ENCODE measurements at regions not wholly inside any gene's neighbourhood (a gene's known extent, or its start where the extent isn't known, plus 50 kb on each side); places are given as distances from the start of the nearest gene placed in this dataset.
A peak's percentile ranks its signal among the peaks of the same experiment; 100 is the strongest.

DNA sequence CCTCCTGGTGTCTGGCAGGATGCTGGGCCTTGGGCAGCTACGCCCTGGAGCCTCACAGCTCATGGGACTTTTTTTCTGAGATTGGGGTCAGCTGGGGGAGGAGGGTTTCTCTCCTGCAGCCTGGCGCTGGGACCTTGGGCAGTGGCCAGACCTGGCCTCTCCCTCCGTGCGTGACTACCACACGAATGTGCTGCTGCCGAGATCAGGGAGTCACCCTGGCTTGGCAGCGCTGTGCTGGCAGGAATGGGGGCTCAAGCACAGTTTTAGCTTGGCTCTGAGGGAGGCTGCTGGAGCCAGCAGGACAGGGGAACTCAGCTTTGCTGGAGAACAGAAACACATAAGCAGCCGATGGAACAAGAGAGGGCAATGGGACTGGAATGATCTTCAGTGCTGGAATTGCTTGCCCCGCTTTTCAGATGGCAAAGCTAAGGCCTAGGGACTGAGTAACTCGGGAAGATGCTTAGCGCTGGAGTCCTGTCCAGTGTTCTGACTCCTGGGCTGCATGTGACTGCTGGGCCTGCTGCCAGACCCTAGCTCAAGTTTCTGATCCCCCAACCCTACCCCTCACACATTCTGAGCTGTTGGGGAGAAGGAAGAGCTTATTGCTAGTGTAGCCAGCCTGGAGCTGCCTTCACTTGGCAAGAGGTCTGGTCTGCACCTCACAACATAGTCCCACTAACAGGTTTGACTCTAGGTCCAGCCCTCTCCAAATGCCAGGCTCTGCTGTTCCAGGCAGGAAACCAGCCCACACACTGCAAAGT lies 69.9 kb downstream of the NAV1 start:
- Histone ChIP-seq H3K36me3 (ENCODE audit: control insufficient read depth in 2 of 4, insufficient read depth in 4 of 4, low read length in 3 of 4) (no peaks in the 10 kb centered on the region), H3K4ac (replicated peaks; ENCODE audit: insufficient read length, low read depth, low read length) (no peak overlapping the region), H3K27ac (ENCODE audit: low read depth, low read length) (no peak overlapping the region), H3K14ac (ENCODE audit: insufficient read length) (no peak overlapping the region), H3K4me2 (ENCODE audit: insufficient read depth in 1 of 2, low read depth in 2 of 2, low read length in 2 of 2) (no peak overlapping the region), H3K4me3 (ENCODE audit: extremely low read depth in 1 of 4, insufficient read depth in 2 of 4, low read depth in 3 of 4, low read length in 4 of 4) (no peak overlapping the region), H2BK120ac (replicated peaks; ENCODE audit: low read depth, low read length) (no peak overlapping the region), H4K20me1 (replicated peaks in 1 of 2; ENCODE audit: control insufficient read depth in 1 of 2, insufficient read depth in 2 of 2, low read length in 2 of 2) (peaks cover 1 to 2% of the 10 kb centered on the region in 2 experiments), H3K9me3 (ENCODE audit: insufficient read depth in 2 of 2, low read depth in 1 of 2, low read length in 1 of 2) (no peaks in the 10 kb centered on the region), H2BK15ac (ENCODE audit: low read length) (no peak overlapping the region), H3K18ac (ENCODE audit: extremely low read depth, low read length) (no peak overlapping the region), H3K27me3 (replicated peaks in 1 of 4; ENCODE audit: control insufficient read depth in 3 of 4, extremely low read depth in 1 of 4, insufficient read depth in 3 of 4, low read length in 3 of 4) (no peaks in the 10 kb centered on the region), H2AK5ac (ENCODE audit: low read depth, low read length) (no peak overlapping the region), H3K79me2 (ENCODE audit: control insufficient read depth in 1 of 2, insufficient read depth in 2 of 2, low read length in 2 of 2) (no peaks in the 10 kb centered on the region), H3K79me1 (ENCODE audit: low read depth, low read length) (no peaks in the 10 kb centered on the region), H3K9ac (replicated peaks in 1 of 4; ENCODE audit: extremely low read depth in 1 of 4, low read depth in 3 of 4, low read length in 3 of 4) (no peak overlapping the region), H3K23ac (ENCODE audit: insufficient read length) (no peak overlapping the region), H2BK20ac (ENCODE audit: low read length) (no peak overlapping the region), H2BK12ac (ENCODE audit: low read depth, low read length) (no peak overlapping the region), H3K23me2 (ENCODE audit: low read depth, low read length) (peaks cover 3% of the 10 kb centered on the region; the same call in 1 of the 2 replicates), H4K8ac (ENCODE audit: extremely low read depth, insufficient read depth, low read length) (peak overlapping the region; percentile 5; the same call in 1 of the 2 replicates), H4K5ac (ENCODE audit: insufficient read length, low read depth, low read length) (no peak overlapping the region), H3K4me1 (replicated peaks in 1 of 4; ENCODE audit: control insufficient read depth in 3 of 4, insufficient read depth in 4 of 4, low read length in 3 of 4) (0 out of 7 replicates have a peak, but pooled peaks cover 0 to 3% (median 0%) of the 10 kb centered on the region in 4 experiments), H2BK5ac (ENCODE audit: low read depth, low read length) (no peak overlapping the region), H4K91ac (replicated peaks; ENCODE audit: insufficient read length, low read length) (no peak overlapping the region), H2AFZ (ENCODE audit: low read length) (no peak overlapping the region), H3K56ac (replicated peaks; ENCODE audit: insufficient read length, low read depth, low read length) (no peak overlapping the region)
- CTCF ChIA-PET (ENCODE audit: partially characterized antibody) = interaction anchor here (0.6 to 3.8 kb wide), 14 partner anchors 9 to 251 kb away, joined by 3 to 21 read pairs (median 3); no protein-coding TSS in a partner anchor
- DNase-seq (ENCODE audit: low read depth in 1 of 2, low spot score in 2 of 2) (no peak), FAIRE-seq (no peak)
- 82% methylated on average over 11 of the region's 11 CpGs; no CpG with 5 or more reads in 1 of the 2 experiments for WGBS, 2 experiments (ENCODE audit: extremely low coverage in 1 of 2, insufficient coverage in 1 of 2, insufficient read length in 1 of 2, insufficient replicate concordance in 2 of 2, low coverage in 1 of 2, low lambda C conversion rate in 2 of 2, missing lambda C conversion rate in 1 of 2)
- POLR2A ChIA-PET (ENCODE audit: partially characterized antibody) = interaction anchor here (0.8 to 1.4 kb wide), 3 partner anchors 10 to 106 kb away, joined by 3 to 4 read pairs (median 4); no protein-coding TSS in a partner anchor
- TF ChIP-seq GTF2F1 (IDR thresholded peaks at IDR 0.05; ENCODE audit: borderline replicate concordance, low read depth, low read length) = no peak
- TF ChIP-seq SP1 (IDR thresholded peaks at IDR 0.05; ENCODE audit: low read depth, low read length) = no peak
- TF ChIP-seq EP300 (IDR thresholded peaks at IDR 0.05; ENCODE audit: borderline replicate concordance in 1 of 2, low read depth in 2 of 2, low read length in 2 of 2) = no peak
- no peak for TF ChIP-seq ASH2L (IDR thresholded peaks at IDR 0.05; ENCODE audit: low read length)
- TF ChIP-seq POU5F1 (IDR thresholded peaks at IDR 0.05; ENCODE audit: low read depth, low read length) = no peak
- TF ChIP-seq TEAD4 (IDR thresholded peaks at IDR 0.05; ENCODE audit: low read depth, low read length) = no peak
- TF ChIP-seq TAF1 (IDR thresholded peaks at IDR 0.05; ENCODE audit: low read depth, low read length) = no peak
- TF ChIP-seq CHD2 (IDR thresholded peaks at IDR 0.05; ENCODE audit: low read length) = no peak
- TF ChIP-seq, protein P1, sequence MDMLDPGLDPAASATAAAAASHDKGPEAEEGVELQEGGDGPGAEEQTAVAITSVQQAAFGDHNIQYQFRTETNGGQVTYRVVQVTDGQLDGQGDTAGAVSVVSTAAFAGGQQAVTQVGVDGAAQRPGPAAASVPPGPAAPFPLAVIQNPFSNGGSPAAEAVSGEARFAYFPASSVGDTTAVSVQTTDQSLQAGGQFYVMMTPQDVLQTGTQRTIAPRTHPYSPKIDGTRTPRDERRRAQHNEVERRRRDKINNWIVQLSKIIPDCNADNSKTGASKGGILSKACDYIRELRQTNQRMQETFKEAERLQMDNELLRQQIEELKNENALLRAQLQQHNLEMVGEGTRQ (IDR thresholded peaks at IDR 0.05; ENCODE audit: low read length) = no peak
- TF ChIP-seq RNF2 (IDR thresholded peaks at IDR 0.05; ENCODE audit: borderline replicate concordance, low read depth, low read length, missing control alignments, poor library complexity, severe bottlenecking) = no peak
- no peak for TF ChIP-seq SIX5 (IDR thresholded peaks at IDR 0.05; ENCODE audit: low read depth, low read length)
- no peak for TF ChIP-seq CEBPB (IDR thresholded peaks at IDR 0.05; ENCODE audit: low read depth, low read length)

All from H1 (cell line).